ENCODE measurements at regions not wholly inside any gene's neighbourhood (a gene's known extent, or its start where the extent isn't known, plus 50 kb on each side); places are given as distances from the start of the nearest gene placed in this dataset.

DNA sequence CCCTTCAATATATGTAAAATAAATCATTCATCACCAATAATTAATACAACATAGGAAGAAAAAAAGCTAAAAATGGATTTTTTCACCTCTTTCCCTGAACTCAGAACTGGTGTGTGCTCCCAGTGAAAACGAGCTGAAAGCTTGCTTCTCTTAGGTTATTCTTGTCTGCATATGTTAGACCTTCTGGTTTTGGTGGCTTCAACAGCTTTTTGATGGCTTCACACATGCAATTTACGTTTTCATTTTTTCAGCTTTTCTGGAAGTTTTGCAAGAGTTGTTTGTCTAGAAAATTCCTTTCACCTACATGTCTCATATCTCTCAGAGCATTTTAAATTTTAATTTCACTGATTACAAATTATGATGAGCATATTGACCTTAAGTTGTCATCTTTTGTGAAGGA, 86.9 kb upstream of the PTCHD4 start:
- TF ChIP-seq ATF3 (IDR thresholded peaks at IDR 0.05): no peak
- TF ChIP-seq NR2F2 (IDR thresholded peaks at IDR 0.05): no peak
- no peak for TF ChIP-seq JUND (IDR thresholded peaks at IDR 0.05)
- no peak for TF ChIP-seq TAF1 (conservative IDR thresholded peaks at IDR 0.05)
- no peak for TF ChIP-seq CTCF (IDR thresholded peaks at IDR 0.05; ENCODE audit: low read depth, low read length, missing input control)

Measured in liver (tissue), 3 donors.